ENCODE measurements at regions not wholly inside any gene's neighbourhood (a gene's known extent, or its start where the extent isn't known, plus 50 kb on each side); places are given as distances from the start of the nearest gene placed in this dataset.
"Not testable (repeated sequence)": the region's sequence is repeated elsewhere in the genome, so short reads cannot be mapped to it uniquely, and the experiment has no call there.

DNA sequence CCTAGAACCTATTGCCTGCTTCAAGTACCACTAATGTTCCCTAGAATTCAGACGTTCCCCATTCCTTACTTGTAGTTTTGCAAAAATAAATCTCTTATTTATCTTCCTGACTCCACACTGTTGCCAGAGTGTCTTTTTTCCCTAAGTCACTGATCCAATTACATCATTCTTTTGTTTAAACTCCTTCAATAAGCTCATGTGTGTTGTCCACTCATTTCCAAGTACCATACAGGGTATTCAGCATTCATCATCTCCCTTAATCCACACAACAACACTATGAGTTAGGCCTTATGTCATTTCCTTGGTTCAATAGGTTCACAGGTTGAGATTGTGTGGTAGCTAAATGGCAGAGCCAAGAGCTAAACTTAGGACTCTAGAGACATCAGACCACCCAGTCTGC lies 119.9 kb upstream of the RHOBTB1 start:
- Mint-ChIP-seq H3K36me3 (no peaks in the 10 kb centered on the region), H3K9me3 (peaks cover 0 to 1% (median 0%) of the 10 kb centered on the region in 6 donors), H3K4me1 (no peaks in the 10 kb centered on the region), H3K4me3 (no peak overlapping the region), H3K27me3 (ENCODE audit: low read depth in 3 of 3) (peaks cover 0 to 2% (median 0%) of the 10 kb centered on the region in 3 donors), H3K27ac (no peak overlapping the region)
- DNase-seq: no peak

DNA sequence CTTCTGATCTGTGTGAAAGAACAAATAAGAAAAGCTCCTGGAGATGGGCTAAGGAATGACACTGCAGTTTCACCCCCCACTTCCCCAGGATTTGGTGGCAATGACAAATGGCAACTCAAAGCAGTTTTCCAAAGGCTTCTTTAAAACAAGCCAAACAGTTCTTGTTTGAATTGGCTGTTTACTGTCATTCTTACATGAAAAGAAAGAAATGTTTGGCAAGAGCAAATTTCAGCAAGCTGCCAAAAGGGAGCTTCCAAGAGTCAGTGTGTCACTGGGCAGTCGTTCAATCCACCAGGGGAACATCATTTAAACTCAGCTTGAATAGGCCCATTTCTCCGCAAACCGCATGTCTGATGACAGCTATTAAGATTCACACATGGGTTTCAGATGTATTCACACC lies 119.0 kb upstream of the RHOBTB1 start:
- Mint-ChIP-seq H3K4me1 (no peaks in the 10 kb centered on the region), H3K27ac (no peak overlapping the region), H3K36me3 (no peaks in the 10 kb centered on the region), H3K27me3 (ENCODE audit: low read depth in 3 of 3) (peaks cover 0 to 2% (median 0%) of the 10 kb centered on the region in 3 donors), H3K4me3 (no peak overlapping the region), H3K9me3 (peaks cover 0 to 1% (median 0%) of the 10 kb centered on the region in 6 donors)
- DNase-seq: no peak

DNA sequence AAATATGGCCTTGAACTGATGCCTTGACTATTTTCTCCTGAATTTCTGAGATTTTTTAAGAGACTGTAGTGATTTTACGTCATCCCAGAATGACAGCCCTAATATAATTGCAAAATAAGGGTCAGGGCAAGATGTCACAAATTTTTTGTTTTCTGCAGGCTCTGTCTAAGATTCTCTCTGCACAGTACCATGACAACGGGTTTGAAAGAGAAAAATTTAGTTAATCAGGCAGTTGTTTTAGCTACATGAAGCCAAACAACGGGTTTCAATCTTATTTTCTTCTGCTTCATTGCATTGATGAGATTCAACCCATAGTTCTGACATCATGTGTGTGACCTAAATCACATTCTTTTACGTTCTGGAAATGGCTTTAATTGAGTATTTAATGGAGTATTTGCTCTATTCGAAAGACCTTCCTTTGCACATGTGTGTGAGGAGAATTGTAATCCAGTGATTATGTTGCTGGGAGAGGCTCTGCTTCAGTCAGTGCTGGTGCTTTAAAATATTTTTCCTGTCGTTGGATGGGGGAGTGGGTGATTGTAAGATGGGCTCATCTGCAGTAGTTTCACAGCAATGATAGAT lies 118.0 kb upstream of the RHOBTB1 start:
- DNase-seq: no peak
- no peak overlapping the region for H3K4me3 Mint-ChIP-seq
- H3K9me3 Mint-ChIP-seq: peaks cover 0 to 1% (median 0%) of the 10 kb centered on the region in 6 donors
- no peak overlapping the region for H3K27ac Mint-ChIP-seq
- H3K27me3 Mint-ChIP-seq (ENCODE audit: low read depth in 3 of 3): peaks cover 0 to 2% (median 0%) of the 10 kb centered on the region in 3 donors
- no peaks in the 10 kb centered on the region for H3K4me1 Mint-ChIP-seq
- H3K36me3 Mint-ChIP-seq: no peaks in the 10 kb centered on the region

DNA sequence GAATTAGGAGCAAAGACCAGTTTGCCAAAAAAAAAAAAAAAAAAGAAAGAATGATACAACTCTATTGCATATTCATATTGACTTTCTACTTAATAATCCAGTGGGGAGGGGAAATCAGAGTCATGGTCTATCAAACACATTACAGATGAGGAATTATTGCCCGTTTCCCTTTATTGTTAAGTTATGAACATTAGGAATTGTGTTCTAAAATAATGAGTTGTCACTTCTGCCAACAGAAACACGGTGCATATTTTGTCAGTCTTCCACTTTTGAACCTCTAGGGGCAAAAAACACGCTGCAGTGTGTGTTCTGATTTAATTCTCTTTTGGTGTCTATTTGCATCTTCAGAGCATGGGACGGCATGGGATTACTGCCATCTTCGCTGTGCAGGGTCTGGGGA lies 115.7 kb upstream of the RHOBTB1 start:
- Mint-ChIP-seq H3K9me3 (peaks cover 0 to 2% (median 0%) of the 10 kb centered on the region in 6 donors), H3K4me3 (no peak overlapping the region), H3K4me1 (no peaks in the 10 kb centered on the region), H3K27me3 (ENCODE audit: low read depth in 3 of 3) (peaks cover 0 to 2% (median 0%) of the 10 kb centered on the region in 3 donors), H3K27ac (no peak overlapping the region), H3K36me3 (no peaks in the 10 kb centered on the region)
- DNase-seq: no peak

DNA sequence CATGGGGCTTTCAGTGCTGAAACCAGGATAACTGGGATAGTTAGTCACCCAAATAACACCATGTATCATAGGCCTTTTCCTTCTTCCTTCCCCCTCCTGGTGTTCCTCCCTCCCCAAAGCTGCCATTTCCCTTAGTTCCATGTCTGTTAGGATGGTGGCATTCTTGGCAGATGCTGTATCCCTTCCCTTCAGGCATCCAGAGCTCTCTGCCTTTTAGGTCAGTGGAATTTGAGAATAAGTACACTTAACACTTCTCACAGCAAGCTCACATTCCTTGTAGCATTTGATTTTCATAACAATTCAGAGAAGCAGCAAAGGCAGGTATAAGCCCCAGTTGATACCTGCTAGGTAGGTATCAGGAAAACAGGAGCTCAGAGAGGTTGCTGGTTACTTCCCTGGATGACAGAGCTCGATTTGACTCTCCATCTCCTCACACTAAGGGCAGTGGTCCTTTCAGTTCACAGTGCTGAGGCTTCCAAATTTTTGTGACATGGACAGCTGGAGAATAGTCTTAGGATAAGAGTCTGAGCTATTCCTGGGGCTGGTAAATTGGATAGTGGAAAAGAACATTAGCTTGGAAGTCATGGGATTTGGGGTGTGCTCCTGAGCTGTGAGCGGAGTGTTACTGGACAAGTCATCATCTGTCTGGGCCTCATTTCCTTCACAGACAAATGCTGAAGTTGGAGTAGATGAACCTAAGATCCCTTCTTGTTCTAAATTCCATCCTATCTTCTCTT lies 108.7 kb upstream of the RHOBTB1 start:
- H3K27ac Mint-ChIP-seq: no peak overlapping the region
- H3K9me3 Mint-ChIP-seq: peaks cover 0 to 2% (median 0%) of the 10 kb centered on the region in 6 donors
- H3K4me3 Mint-ChIP-seq: no peak overlapping the region
- no peak for DNase-seq
- H3K36me3 Mint-ChIP-seq: no peaks in the 10 kb centered on the region
- peaks cover 0 to 6% (median 1%) of the 10 kb centered on the region in 3 donors for H3K27me3 Mint-ChIP-seq (ENCODE audit: low read depth in 3 of 3)
- no peaks in the 10 kb centered on the region for H3K4me1 Mint-ChIP-seq

DNA sequence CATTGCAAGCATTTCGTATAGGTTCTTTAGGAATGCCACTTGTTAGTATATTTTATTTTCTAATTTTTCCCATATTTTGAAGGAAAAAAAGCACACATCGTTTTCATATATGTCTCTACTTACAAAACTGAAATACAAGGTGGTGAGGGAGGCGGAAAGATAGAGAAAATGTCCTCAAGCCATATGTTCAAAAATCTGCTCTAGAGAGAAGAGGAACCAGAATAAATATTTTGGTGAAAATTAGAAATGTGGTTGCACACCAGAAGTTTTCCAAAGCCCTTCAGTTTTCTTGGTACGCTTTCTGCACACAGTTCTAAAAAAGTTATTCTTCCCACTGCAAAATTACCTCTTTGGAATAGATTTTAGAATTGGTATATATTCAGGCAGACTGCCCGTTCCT lies 107.4 kb upstream of the RHOBTB1 start:
- no peaks in the 10 kb centered on the region for H3K4me1 Mint-ChIP-seq
- no peak overlapping the region for H3K4me3 Mint-ChIP-seq
- H3K27me3 Mint-ChIP-seq (ENCODE audit: low read depth in 3 of 3): peaks cover 0 to 6% (median 1%) of the 10 kb centered on the region in 3 donors
- H3K36me3 Mint-ChIP-seq: no peaks in the 10 kb centered on the region
- no peak for DNase-seq
- H3K27ac Mint-ChIP-seq: no peak overlapping the region
- H3K9me3 Mint-ChIP-seq: peaks cover 0 to 2% (median 0%) of the 10 kb centered on the region in 6 donors

DNA sequence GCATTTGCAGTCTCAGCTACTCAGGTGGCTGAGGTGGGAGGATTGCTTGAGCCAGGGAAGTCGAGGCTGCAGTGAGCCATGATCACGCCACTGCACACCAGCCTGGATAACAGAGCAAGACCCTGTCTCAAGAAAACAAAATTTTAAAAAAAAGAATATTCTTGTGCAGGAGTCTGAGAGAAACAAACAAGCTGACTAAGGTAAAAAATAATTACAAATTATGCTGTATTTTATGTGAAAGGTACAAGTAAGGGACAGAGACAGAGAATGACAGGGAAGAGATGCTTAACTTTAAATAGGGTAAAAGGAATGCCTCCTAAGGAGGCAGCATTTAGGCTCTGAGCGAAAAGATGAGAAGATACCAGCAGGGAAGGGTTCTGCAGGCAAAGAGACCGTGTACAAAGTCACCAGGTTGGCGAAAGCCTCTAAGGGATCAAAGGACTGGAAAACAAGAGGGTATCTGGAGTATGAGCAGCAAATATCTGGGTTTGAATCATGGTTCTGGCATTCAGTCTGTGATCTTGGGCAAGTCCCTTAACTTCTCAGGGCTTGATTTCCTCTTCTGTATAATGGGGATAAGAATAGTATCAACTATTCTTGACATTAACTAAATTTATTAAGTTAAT lies 106.2 kb upstream of the RHOBTB1 start:
- no peak for DNase-seq
- H3K27ac Mint-ChIP-seq: no peak overlapping the region
- H3K9me3 Mint-ChIP-seq: peaks cover 0 to 2% (median 0%) of the 10 kb centered on the region in 6 donors
- H3K36me3 Mint-ChIP-seq: no peaks in the 10 kb centered on the region
- H3K4me1 Mint-ChIP-seq: no peaks in the 10 kb centered on the region
- H3K4me3 Mint-ChIP-seq: no peak overlapping the region
- peaks cover 1 to 6% (median 3%) of the 10 kb centered on the region in 3 donors for H3K27me3 Mint-ChIP-seq (ENCODE audit: low read depth in 3 of 3)

DNA sequence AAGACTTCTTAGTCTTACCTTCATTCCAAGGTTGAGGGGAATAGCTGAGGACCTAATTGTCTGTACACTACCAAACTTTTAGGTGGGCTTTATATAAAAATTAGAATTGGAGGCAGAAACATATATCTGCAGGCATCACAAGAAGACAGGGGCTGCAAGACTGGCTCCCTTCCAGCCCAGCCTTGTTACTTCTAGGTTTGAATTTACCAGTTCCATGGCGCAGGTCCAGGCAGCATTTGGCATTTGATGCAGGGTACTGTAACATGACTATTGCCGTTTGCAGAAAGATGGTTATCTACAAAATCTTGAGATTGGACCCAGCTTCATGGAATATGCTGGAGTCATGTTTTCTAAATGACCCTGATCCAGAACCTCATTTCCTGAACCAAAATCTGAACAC lies 105.4 kb upstream of the RHOBTB1 start:
- H3K9me3 Mint-ChIP-seq: peaks cover 0 to 2% (median 0%) of the 10 kb centered on the region in 6 donors
- no peaks in the 10 kb centered on the region for H3K4me1 Mint-ChIP-seq
- peaks cover 1 to 6% (median 4%) of the 10 kb centered on the region in 3 donors for H3K27me3 Mint-ChIP-seq (ENCODE audit: low read depth in 3 of 3)
- no peak overlapping the region for H3K27ac Mint-ChIP-seq
- DNase-seq: no peak
- no peaks in the 10 kb centered on the region for H3K36me3 Mint-ChIP-seq
- no peak overlapping the region for H3K4me3 Mint-ChIP-seq

DNA sequence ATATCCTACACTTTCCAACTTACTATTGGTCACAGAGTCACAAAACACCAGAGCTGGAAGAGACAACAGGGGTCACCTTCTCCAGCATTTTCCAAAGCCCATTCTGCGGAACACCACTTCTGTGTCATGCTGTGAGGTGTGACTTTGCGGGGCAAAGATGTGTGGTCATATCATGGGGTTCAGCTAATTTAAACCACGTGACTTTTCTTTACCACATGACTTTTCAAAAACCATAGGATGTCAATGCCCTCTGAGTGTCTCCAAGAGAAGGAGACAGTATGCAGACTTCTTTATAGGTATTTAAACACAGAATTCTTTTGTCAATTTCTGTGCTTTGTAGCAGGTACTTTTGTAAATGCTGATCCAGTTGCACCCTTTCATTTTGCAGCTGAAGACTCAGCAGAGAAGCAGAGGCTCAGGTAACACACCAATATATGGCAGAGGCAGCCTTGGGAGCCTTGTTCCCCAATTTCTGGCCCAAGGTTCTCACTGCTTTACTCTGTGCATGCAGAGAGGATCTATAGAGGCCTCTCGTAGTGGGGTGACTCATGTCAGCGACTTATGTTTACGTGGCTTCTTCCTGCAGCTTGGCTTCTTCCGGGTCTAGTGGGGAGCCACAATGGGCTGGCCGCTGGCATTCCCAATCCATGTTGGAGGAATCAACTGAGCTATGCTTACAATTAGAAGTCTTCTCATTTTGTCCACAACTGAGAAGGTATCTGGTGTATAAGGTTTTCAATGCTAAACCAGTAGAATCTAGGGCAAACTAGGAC lies 104.0 kb upstream of the RHOBTB1 start:
- Mint-ChIP-seq H3K4me3 (no peak overlapping the region), H3K36me3 (no peaks in the 10 kb centered on the region), H3K27me3 (ENCODE audit: low read depth in 3 of 3) (peaks cover 0 to 6% (median 4%) of the 10 kb centered on the region in 3 donors), H3K4me1 (no peaks in the 10 kb centered on the region), H3K27ac (no peak overlapping the region), H3K9me3 (peaks cover 0 to 2% (median 0%) of the 10 kb centered on the region in 6 donors)
- no peak for DNase-seq

DNA sequence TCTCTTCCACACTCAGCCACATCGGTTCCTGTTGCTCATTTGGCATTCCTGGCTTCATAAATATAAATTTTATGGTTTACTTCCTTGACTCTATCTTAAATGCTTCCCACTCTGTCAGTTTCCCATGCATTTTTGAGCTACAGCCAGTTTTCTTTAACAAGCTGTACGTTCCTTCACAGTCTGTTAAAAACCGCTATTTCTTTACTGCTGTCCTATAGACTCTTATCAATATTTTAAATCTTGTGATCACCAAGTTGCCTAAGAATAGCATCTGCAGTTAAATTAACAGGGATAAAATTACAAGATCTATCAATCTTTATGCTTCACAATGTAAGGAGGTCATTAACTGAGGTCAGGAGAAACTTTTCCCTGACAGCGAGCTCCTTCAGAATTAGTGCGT lies 103.1 kb upstream of the RHOBTB1 start:
- no peak for DNase-seq
- no peak overlapping the region for H3K4me3 Mint-ChIP-seq
- H3K4me1 Mint-ChIP-seq: no peaks in the 10 kb centered on the region
- no peak overlapping the region for H3K27ac Mint-ChIP-seq
- H3K9me3 Mint-ChIP-seq: peaks cover 0 to 2% (median 0%) of the 10 kb centered on the region in 6 donors
- no peaks in the 10 kb centered on the region for H3K36me3 Mint-ChIP-seq
- peaks cover 0 to 6% (median 4%) of the 10 kb centered on the region in 3 donors for H3K27me3 Mint-ChIP-seq (ENCODE audit: low read depth in 3 of 3)

DNA sequence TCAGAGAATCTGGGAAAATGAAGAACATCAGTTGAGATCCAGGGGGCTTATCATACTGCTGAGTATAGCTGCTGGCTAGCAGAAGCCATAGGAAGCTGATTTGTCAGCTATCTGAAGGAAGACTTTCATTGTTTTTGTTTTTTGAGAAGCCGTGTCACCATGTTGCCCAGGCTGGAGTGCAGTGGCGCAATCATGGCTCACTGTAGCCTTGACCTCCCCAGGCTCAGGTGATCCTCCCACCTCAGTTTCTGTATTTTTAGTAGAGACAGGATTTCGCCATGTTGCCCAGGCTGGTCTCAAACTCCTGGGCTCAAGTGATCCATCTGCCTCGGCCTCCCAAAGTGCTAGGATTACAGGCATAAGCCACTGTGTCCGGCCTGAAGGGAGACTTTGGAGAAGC lies 101.5 kb upstream of the RHOBTB1 start:
- not testable (repeated sequence) for H3K27me3 Mint-ChIP-seq (ENCODE audit: low read depth in 3 of 3); H3K36me3 Mint-ChIP-seq; H3K4me1 Mint-ChIP-seq; DNase-seq; H3K9me3 Mint-ChIP-seq; H3K4me3 Mint-ChIP-seq; H3K27ac Mint-ChIP-seq

- no peak overlapping the region for H3K4me3 Mint-ChIP-seq
- no peaks in the 10 kb centered on the region for H3K36me3 Mint-ChIP-seq
- H3K27me3 Mint-ChIP-seq (ENCODE audit: low read depth in 3 of 3): peaks cover 0 to 4% (median 0%) of the 10 kb centered on the region in 3 donors
- H3K27ac Mint-ChIP-seq: no peak overlapping the region
- H3K9me3 Mint-ChIP-seq: peaks cover 0 to 2% (median 0%) of the 10 kb centered on the region in 6 donors
- H3K4me1 Mint-ChIP-seq: no peaks in the 10 kb centered on the region
- no peak for DNase-seq
These were observed 98.5 kb upstream of the RHOBTB1 start for GRCh38 chr10:61042533-61042932.

- no peak for DNase-seq
- peaks cover 0 to 7% (median 1%) of the 10 kb centered on the region in 3 donors for H3K27me3 Mint-ChIP-seq (ENCODE audit: low read depth in 3 of 3)
These were observed 96.5 kb upstream of the RHOBTB1 start for GRCh38 chr10:61040399-61041016.

More at GRCh38 chr10:61040399-61041016, 96.5 kb upstream of the RHOBTB1 start:
- no peaks in the 10 kb centered on the region for H3K36me3 Mint-ChIP-seq
- no peaks in the 10 kb centered on the region for H3K4me1 Mint-ChIP-seq
- H3K9me3 Mint-ChIP-seq: peaks cover 0 to 2% (median 0%) of the 10 kb centered on the region in 6 donors
- H3K4me3 Mint-ChIP-seq: no peak overlapping the region
- H3K27ac Mint-ChIP-seq: no peak overlapping the region
